ENCODE measurements at regions not wholly inside any gene's neighbourhood (a gene's known extent, or its start where the extent isn't known, plus 50 kb on each side); places are given as distances from the start of the nearest gene placed in this dataset.
"Not testable (repeated sequence)": the region's sequence is repeated elsewhere in the genome, so short reads cannot be mapped to it uniquely, and the experiment has no call there.

DNA sequence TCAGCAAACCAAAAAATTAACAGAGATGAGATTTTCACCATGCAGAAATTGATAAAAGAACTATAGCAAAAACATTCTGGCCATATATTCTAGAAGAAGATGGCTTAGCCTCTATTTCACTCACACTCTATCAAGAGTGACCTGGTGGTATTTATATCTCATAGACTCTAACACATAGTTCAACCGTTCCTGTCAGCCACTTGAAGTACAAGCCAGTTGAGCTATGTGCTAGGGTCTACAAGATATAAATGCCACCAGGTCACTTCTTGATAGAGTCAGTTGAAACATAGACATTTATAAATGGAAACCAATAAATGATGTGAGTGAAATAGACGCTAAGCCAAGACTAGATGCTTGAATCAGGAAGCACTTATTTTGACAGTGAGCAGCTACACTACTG, 836.7 kb upstream of the EPHA5 start:
- in situ Hi-C loops (cut with MboI; ENCODE audit: low pct_unique_long_range_greater_than_20kb in 2 of 9, low sequenced_read_pairs in 9 of 9, unreplicated experiment in 9 of 9): no loop called here
- Histone ChIP-seq H3K27ac (no peak overlapping the region), H3K4me1 (replicated peaks in 1 of 2) (peaks cover 3 to 4% of the 10 kb centered on the region in 2 donors), H3K4me3 (no peak overlapping the region)
- 0 to 100% (median 68%) methylated on average over 1 to 2 of the region's 2 CpGs; no CpG with 5 or more reads in 1 of the 10 experiments for whole genome bisulfite sequencing, 10 experiments
- ATAC-seq (replicated peaks in 6 of 8): no peak

GRCh38 chr4:66501997-66502396, 831.7 kb upstream of the EPHA5 start:
- 0 to 83% (median 33%) methylated on average over 1 to 3 of the region's 3 CpGs; no CpG with 5 or more reads in 1 of the 10 experiments for WGBS, 10 experiments
- peaks cover 4 to 7% of the 10 kb centered on the region in 2 donors for H3K4me1 ChIP-seq (replicated peaks in 1 of 2)
- ATAC-seq (replicated peaks in 6 of 8): peak in 1 of 8 experiments; percentile 78
- H3K4me3 ChIP-seq: no peak overlapping the region
- no peak overlapping the region for H3K27ac ChIP-seq
- in situ Hi-C loops (cut with MboI; ENCODE audit: low pct_unique_long_range_greater_than_20kb in 2 of 9, low sequenced_read_pairs in 9 of 9, unreplicated experiment in 9 of 9): no loop called here

GRCh38 chr4:66490729-66491128, 820.4 kb upstream of the EPHA5 start:
- WGBS, 10 experiments: 19 to 100% (median 89%) methylated on average over 1 to 2 of the region's 2 CpGs; no CpG with 5 or more reads in 2 of the 10 experiments
- no peak for ATAC-seq (replicated peaks in 6 of 8)
- no peak overlapping the region for H3K27ac ChIP-seq
- no peaks in the 10 kb centered on the region for H3K4me1 ChIP-seq (replicated peaks in 1 of 2)
- no peak overlapping the region for H3K4me3 ChIP-seq
- in situ Hi-C loops (cut with MboI; ENCODE audit: low pct_unique_long_range_greater_than_20kb in 2 of 9, low sequenced_read_pairs in 9 of 9, unreplicated experiment in 9 of 9): no loop called here

GRCh38 chr4:66489783-66490452, 819.6 kb upstream of the EPHA5 start:
- ATAC-seq (replicated peaks in 6 of 8): no peak
- in situ Hi-C loops (cut with MboI; ENCODE audit: low pct_unique_long_range_greater_than_20kb in 2 of 9, low sequenced_read_pairs in 9 of 9, unreplicated experiment in 9 of 9): no loop called here
- Histone ChIP-seq H3K27ac (no peak overlapping the region), H3K4me1 (replicated peaks in 1 of 2) (no peaks in the 10 kb centered on the region), H3K4me3 (no peak overlapping the region)
- WGBS, 10 experiments: 5 to 75% (median 46%) methylated on average over 2 to 5 of the region's 5 CpGs

DNA sequence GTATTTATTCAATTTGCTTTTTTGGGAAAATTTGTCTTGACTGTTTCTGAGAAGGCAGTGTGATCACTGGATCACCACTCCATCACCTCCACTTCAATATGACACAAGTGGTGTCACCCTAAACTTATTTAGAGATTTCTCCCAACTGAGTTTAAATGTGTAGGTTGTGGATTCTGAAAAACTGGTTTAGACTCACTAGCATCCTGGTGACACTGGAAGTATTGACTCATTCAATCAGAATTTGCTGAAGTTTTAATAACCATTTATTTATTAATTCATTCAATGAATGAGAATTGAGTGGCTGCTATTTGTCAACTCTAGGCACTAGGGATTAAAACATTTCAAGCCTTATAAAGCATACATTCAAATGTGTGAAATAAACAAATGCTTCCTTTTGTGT, 819.1 kb upstream of the EPHA5 start:
- H3K4me3 ChIP-seq: no peak overlapping the region
- in situ Hi-C loops (cut with MboI; ENCODE audit: low pct_unique_long_range_greater_than_20kb in 2 of 9, low sequenced_read_pairs in 9 of 9, unreplicated experiment in 9 of 9): no loop called here
- no peaks in the 10 kb centered on the region for H3K4me1 ChIP-seq (replicated peaks in 1 of 2)
- ATAC-seq (replicated peaks in 6 of 8): no peak
- no peak overlapping the region for H3K27ac ChIP-seq

- H3K4me3 ChIP-seq: no peak overlapping the region
- WGBS, 10 experiments: 0 to 100% (median 78%) methylated on average over 1 of the region's 1 CpG; no CpG with 5 or more reads in 1 of the 10 experiments
- H3K4me1 ChIP-seq (replicated peaks in 1 of 2): no peaks in the 10 kb centered on the region
- H3K27ac ChIP-seq: no peak overlapping the region
- in situ Hi-C loops (cut with MboI; ENCODE audit: low pct_unique_long_range_greater_than_20kb in 2 of 9, low sequenced_read_pairs in 9 of 9, unreplicated experiment in 9 of 9): no loop called here
- no peak for ATAC-seq (replicated peaks in 6 of 8)
Observed at GRCh38 chr4:66486068-66486467, 815.8 kb upstream of the EPHA5 start.

- no peaks in the 10 kb centered on the region for H3K4me1 ChIP-seq (replicated peaks in 1 of 2)
- in situ Hi-C loops (cut with MboI; ENCODE audit: low pct_unique_long_range_greater_than_20kb in 2 of 9, low sequenced_read_pairs in 9 of 9, unreplicated experiment in 9 of 9): no loop called here
- WGBS, 10 experiments: 0 to 100% (median 40%) methylated on average over 1 of the region's 1 CpG; no CpG with 5 or more reads in 3 of the 10 experiments
- H3K27ac ChIP-seq: no peak overlapping the region
- ATAC-seq (replicated peaks in 6 of 8): no peak
- no peak overlapping the region for H3K4me3 ChIP-seq
Observed at GRCh38 chr4:66482186-66482585, 811.9 kb upstream of the EPHA5 start.

- in situ Hi-C loops (cut with MboI; ENCODE audit: low pct_unique_long_range_greater_than_20kb in 2 of 9, low sequenced_read_pairs in 9 of 9, unreplicated experiment in 9 of 9): no loop called here
- Histone ChIP-seq H3K27ac (no peak overlapping the region), H3K4me3 (no peak overlapping the region), H3K4me1 (replicated peaks in 1 of 2) (no peaks in the 10 kb centered on the region)
- 0 to 86% (median 79%) methylated on average over 1 to 3 of the region's 3 CpGs; no CpG with 5 or more reads in 3 of the 10 experiments for WGBS, 10 experiments
- no peak for ATAC-seq (replicated peaks in 6 of 8)
Observed at GRCh38 chr4:66475596-66475995, 805.3 kb upstream of the EPHA5 start.

DNA sequence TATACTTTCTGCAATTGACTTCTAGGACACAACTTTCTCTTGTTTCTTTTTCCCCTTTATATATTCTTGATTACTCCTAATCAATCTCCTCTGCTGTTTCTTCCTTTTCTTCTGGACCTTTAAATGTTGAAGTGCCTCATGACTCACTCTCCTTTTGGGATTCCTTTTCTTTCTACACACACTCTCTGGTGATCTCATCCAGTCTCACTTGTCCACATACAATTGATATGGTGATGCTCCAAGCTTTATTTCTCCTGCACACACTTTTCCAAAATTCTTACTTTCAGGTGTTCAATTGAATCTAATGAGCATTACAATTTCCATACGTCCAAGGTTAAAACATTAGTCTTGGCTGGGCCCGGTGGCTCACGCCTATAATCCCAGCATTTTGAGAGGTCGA, 794.8 kb upstream of the EPHA5 start:
- in situ Hi-C loops (cut with MboI; ENCODE audit: low pct_unique_long_range_greater_than_20kb in 2 of 9, low sequenced_read_pairs in 9 of 9, unreplicated experiment in 9 of 9): no loop called here
- no peaks in the 10 kb centered on the region for H3K4me1 ChIP-seq (replicated peaks in 1 of 2)
- H3K4me3 ChIP-seq: no peak overlapping the region
- 11 to 100% (median 74%) methylated on average over 2 to 4 of the region's 4 CpGs; no CpG with 5 or more reads in 2 of the 10 experiments for whole genome bisulfite sequencing, 10 experiments
- H3K27ac ChIP-seq: no peak overlapping the region
- peak in 1 of 8 experiments; percentile 50 for ATAC-seq (replicated peaks in 6 of 8)

GRCh38 chr4:66462890-66463289, 792.6 kb upstream of the EPHA5 start:
- in situ Hi-C loops (cut with MboI; ENCODE audit: low pct_unique_long_range_greater_than_20kb in 2 of 9, low sequenced_read_pairs in 9 of 9, unreplicated experiment in 9 of 9); H3K27ac ChIP-seq; H3K4me1 ChIP-seq (replicated peaks in 1 of 2); ATAC-seq (replicated peaks in 6 of 8); H3K4me3 ChIP-seq: not testable (repeated sequence)
- 0 to 92% (median 45%) methylated on average over 1 to 6 of the region's 7 CpGs; no CpG with 5 or more reads in 6 of the 10 experiments for WGBS, 10 experiments

GRCh38 chr4:66451741-66452140, 781.5 kb upstream of the EPHA5 start:
- in situ Hi-C loops (cut with MboI; ENCODE audit: low pct_unique_long_range_greater_than_20kb in 2 of 9, low sequenced_read_pairs in 9 of 9, unreplicated experiment in 9 of 9): no loop called here
- no peak for ATAC-seq (replicated peaks in 6 of 8)

DNA sequence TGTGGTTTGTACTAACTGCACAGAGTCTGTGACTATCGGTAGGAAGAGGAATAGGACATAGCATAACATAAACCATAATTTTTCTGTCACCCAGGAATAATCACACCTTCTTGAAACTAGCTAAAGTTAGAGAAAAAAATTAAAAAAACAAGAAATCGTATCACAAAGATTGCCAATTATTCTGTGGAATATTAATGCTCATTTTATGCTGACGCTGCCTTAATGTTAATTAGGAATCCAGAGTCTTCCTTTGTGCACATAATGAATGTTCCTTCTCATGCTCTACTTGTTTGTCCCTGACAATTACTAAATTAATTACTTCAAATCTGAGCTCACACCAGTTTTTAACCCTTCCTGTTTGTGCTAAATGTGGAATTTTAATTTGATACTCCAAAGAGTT, 772.7 kb upstream of the EPHA5 start:
- in situ Hi-C loops (cut with MboI; ENCODE audit: low pct_unique_long_range_greater_than_20kb in 2 of 9, low sequenced_read_pairs in 9 of 9, unreplicated experiment in 9 of 9): no loop called here
- Histone ChIP-seq H3K4me1 (replicated peaks in 1 of 2) (peaks cover 0 to 9% of the 10 kb centered on the region in 2 donors), H3K27ac (no peak overlapping the region), H3K4me3 (no peak overlapping the region)
- no peak for ATAC-seq (replicated peaks in 6 of 8)
- WGBS, 10 experiments: 0 to 100% (median 77%) methylated on average over 1 to 3 of the region's 3 CpGs

More at GRCh38 chr4:66451741-66452140, 781.5 kb upstream of the EPHA5 start:
- Histone ChIP-seq H3K27ac (no peak overlapping the region), H3K4me3 (no peak overlapping the region), H3K4me1 (replicated peaks in 1 of 2) (no peaks in the 10 kb centered on the region)

DNA sequence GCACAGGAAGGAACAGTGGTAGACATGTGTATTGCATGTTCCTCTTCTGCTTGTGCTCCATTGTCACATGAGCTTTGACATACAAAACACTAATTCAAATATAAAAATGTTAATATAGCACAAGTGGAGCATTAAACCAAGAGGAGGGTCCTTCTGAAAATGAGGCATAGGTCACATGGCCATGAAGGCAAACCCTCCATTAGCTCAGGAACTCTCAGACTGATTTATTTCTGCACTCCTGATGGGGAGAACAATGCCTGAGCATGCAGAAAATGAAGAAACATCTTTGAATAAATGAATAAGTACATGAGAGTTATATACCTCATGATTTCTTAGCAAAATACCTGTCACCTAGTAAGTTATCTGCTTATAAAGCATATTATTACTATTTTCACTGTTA, 769.2 kb upstream of the EPHA5 start:
- ATAC-seq (replicated peaks in 6 of 8): peak in 3 of 8 experiments; percentile 11 to 56 (median 55)
- Histone ChIP-seq H3K27ac (no peak overlapping the region), H3K4me3 (no peak overlapping the region), H3K4me1 (replicated peaks in 1 of 2) (peaks cover 0 to 9% of the 10 kb centered on the region in 2 donors)
- in situ Hi-C loops (cut with MboI; ENCODE audit: low pct_unique_long_range_greater_than_20kb in 2 of 9, low sequenced_read_pairs in 9 of 9, unreplicated experiment in 9 of 9): no loop called here

GRCh38 chr4:66433706-66434105, 763.4 kb upstream of the EPHA5 start:
- no peak for ATAC-seq (replicated peaks in 6 of 8)
- no peak overlapping the region for H3K27ac ChIP-seq
- H3K4me1 ChIP-seq (replicated peaks in 1 of 2): no peaks in the 10 kb centered on the region
- no peak overlapping the region for H3K4me3 ChIP-seq
- in situ Hi-C loops (cut with MboI; ENCODE audit: low pct_unique_long_range_greater_than_20kb in 2 of 9, low sequenced_read_pairs in 9 of 9, unreplicated experiment in 9 of 9): no loop called here
- 92% methylated on average over 2 of the region's 4 CpGs; no CpG with 5 or more reads in 9 of the 10 experiments for WGBS, 10 experiments

Measured in motor neuron (in vitro differentiated cells).